ENCODE measurements at regions not wholly inside any gene's neighbourhood (a gene's known extent, or its start where the extent isn't known, plus 50 kb on each side); places are given as distances from the start of the nearest gene placed in this dataset.

GRCh38 chr5:82465235-82465634, 187.1 kb upstream of the RPS23 start:
- TF ChIP-seq CTCF (IDR thresholded peaks at IDR 0.05; ENCODE audit: insufficient read depth, low read depth, low read length) (no peak), EZH2 (IDR thresholded peaks at IDR 0.05; ENCODE audit: insufficient read depth, low read length) (no peak)
